22Rv1 (cell line): ENCODE measurements at regions not wholly inside any gene's neighbourhood (a gene's known extent, or its start where the extent isn't known, plus 50 kb on each side); places are given as distances from the start of the nearest gene placed in this dataset.

ENCODE experiments used
- ZFX ChIP-seq: fragments of 450-650 bp; IDR thresholded peaks from 2 replicates; pipeline ENCODE4 v1.6.1; 2017; ENCODE audit warnings: antibody characterized with exemption, borderline replicate concordance
- TF ChIP-seq, protein P1 (sequence below): fragments of 450-650 bp; IDR thresholded peaks from 2 replicates; pipeline ENCODE4 v1.5.1; 2017; ENCODE audit warnings: mild to moderate bottlenecking

- TF ChIP-seq, protein P1, sequence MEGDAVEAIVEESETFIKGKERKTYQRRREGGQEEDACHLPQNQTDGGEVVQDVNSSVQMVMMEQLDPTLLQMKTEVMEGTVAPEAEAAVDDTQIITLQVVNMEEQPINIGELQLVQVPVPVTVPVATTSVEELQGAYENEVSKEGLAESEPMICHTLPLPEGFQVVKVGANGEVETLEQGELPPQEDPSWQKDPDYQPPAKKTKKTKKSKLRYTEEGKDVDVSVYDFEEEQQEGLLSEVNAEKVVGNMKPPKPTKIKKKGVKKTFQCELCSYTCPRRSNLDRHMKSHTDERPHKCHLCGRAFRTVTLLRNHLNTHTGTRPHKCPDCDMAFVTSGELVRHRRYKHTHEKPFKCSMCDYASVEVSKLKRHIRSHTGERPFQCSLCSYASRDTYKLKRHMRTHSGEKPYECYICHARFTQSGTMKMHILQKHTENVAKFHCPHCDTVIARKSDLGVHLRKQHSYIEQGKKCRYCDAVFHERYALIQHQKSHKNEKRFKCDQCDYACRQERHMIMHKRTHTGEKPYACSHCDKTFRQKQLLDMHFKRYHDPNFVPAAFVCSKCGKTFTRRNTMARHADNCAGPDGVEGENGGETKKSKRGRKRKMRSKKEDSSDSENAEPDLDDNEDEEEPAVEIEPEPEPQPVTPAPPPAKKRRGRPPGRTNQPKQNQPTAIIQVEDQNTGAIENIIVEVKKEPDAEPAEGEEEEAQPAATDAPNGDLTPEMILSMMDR, result no peak
- TF ChIP-seq ZFX, result no peak
Measured at GRCh38 chr5:67526793-67527192, 330.2 kb upstream of the CD180 start.
